Transverse colon (tissue), 4 donors: ENCODE measurements at regions not wholly inside any gene's neighbourhood (a gene's known extent, or its start where the extent isn't known, plus 50 kb on each side); places are given as distances from the start of the nearest gene placed in this dataset.
"Not testable (repeated sequence)": the region's sequence is repeated elsewhere in the genome, so short reads cannot be mapped to it uniquely, and the experiment has no call there.

Experiments
- DNase-seq: peaks from one replicate; pipeline ENCODE4 v3.0.0-alpha.2; 2019
- H3K27ac ChIP-seq, 4 donors: fragments of 200-600 bp; sonication (generic); 2 replicates each; pipeline ENCODE4 v1.5.1; 2016 to 2018; ENCODE audit warnings: inconsistent platforms in 4 of 4
- H3K27me3 ChIP-seq: fragments of 200-600 bp; sonication (generic); 2 replicates; pipeline ENCODE4 v1.5.1; 2017; ENCODE audit warnings: inconsistent platforms
- H3K36me3 ChIP-seq, 4 donors: fragments of 200-600 bp; sonication (generic); 2 replicates each; pipeline ENCODE4 v1.5.1; 2017 to 2019; ENCODE audit warnings: inconsistent platforms in 4 of 4
- H3K4me1 ChIP-seq, 4 donors: fragments of 200-600 bp; sonication (generic); 2 replicates each; pipeline ENCODE4 v1.5.1; 2017 to 2020; ENCODE audit warnings: inconsistent platforms in 4 of 4
- H3K4me3 ChIP-seq, 4 donors: fragments of 200-600 bp; sonication (generic); 1 replicate in 1 of 4; 2 replicates in 3 of 4; pipeline versions ENCODE4 v1.5.1 to v1.6.1; 2017 to 2019; ENCODE audit warnings: inconsistent platforms in 4 of 4
- H3K9me3 ChIP-seq, 2 donors: fragments of 200-600 bp; sonication (generic); 2 replicates each; pipeline ENCODE4 v1.5.1; 2017 to 2019; ENCODE audit warnings: inconsistent platforms in 2 of 2
- CTCF ChIP-seq, 5 experiments: fragments of 200-600 bp in 3 of 5; fragments of 450-650 bp in 2 of 5; sonication (generic) in 3 of 5; IDR thresholded peaks; 1 replicate in 2 of 5; 2 replicates in 3 of 5; pipeline ENCODE4 v1.5.1; 2016 to 2017; ENCODE audit warnings: antibody characterized with exemption in 5 of 5, inconsistent platforms in 3 of 5, mild to moderate bottlenecking in 2 of 5, moderate library complexity in 1 of 5
- EP300 ChIP-seq: sonication (generic); formaldehyde crosslinking; IDR thresholded peaks from one replicate; pipeline ENCODE4 v1.6.1; 2017; ENCODE audit warnings: antibody characterized with exemption, low read depth
- POLR2A ChIP-seq: fragments of 450-650 bp; IDR thresholded peaks from one replicate; pipeline ENCODE4 v1.6.1; 2016; ENCODE audit warnings: antibody characterized with exemption, mild to moderate bottlenecking, moderate library complexity
- POLR2AphosphoS5 ChIP-seq, 3 donors: sonication (generic); formaldehyde crosslinking; IDR thresholded peaks; one replicate each; pipeline ENCODE4 v1.6.1; 2016; ENCODE audit warnings: antibody characterized with exemption in 3 of 3
- WGBS, 2 donors: methylation state at CpG; one replicate each; pipeline ENCODE4 v1.1.5; 2018; ENCODE audit warnings: low coverage in 1 of 2; 5-methylcytosine and 5-hydroxymethylcytosine counted together
- in situ Hi-C, 4 donors: fragments of 200-750 bp; cut with MboI; loops; one replicate each; pipeline versions ENCODE4 v1.15.0 to v1.15.1; 2017; ENCODE audit warnings: low sequenced_read_pairs in 3 of 4, low pct_ligation_motif_present in 1 of 4, low pct_unique_long_range_greater_than_20kb in 1 of 4
- intact Hi-C: fragments of 100-400 bp; cut with DNase I; formaldehyde crosslinking; loops from one replicate; pipeline ENCODE4 v1.15.1; 2023; ENCODE audit warnings: low total_unique reads

DNA sequence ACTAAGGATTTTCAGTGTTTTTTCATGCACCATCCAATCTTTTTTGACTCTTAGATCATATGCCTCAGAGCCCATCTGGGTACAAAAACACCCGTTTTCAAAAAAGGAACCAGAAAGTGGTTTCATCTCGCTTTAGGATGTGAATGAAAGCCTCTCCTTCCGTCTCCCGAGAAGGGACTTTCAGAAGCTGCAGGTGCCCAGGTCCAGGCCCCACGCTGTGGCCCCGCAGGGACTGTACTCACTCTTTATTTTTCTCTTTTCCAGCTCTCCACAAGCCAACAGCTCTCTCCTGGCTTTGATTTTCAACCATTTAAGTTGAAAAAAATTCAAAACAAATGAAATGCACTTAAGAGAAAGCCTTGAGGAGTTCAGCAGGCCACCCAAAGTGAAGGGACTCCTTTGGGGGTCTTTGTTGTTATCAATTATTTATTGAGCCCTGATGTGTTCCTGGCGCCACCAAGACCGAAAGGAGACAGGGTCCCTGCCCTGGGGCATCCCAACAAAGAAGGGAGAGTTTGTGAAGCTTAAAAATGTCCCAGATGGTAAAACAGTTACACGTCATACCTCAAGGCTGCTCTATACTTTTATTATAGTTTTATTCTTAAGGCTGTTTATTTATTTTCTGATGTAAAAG lies 467.3 kb downstream of the PREX1 start:
- Histone ChIP-seq H3K4me3 (no peak overlapping the region), H3K9me3 (no peaks in the 10 kb centered on the region), H3K4me1 (no peaks in the 10 kb centered on the region), H3K36me3 (no peaks in the 10 kb centered on the region), H3K27me3 (no peaks in the 10 kb centered on the region), H3K27ac (peak overlapping the region in 1 of 4 donors; percentile 46)
- peak; percentile 28 for DNase-seq
- intact Hi-C loops (no loop called here), in situ Hi-C loops (no loop called here)
- WGBS, 2 donors = 50 to 55% methylated on average over 8 to 9 of the region's 9 CpGs
- no peak for TF ChIP-seq CTCF (IDR thresholded peaks at IDR 0.05)
- TF ChIP-seq POLR2A = no peak
- no peak for TF ChIP-seq POLR2AphosphoS5 (IDR thresholded peaks at IDR 0.05)
- no peak for TF ChIP-seq EP300

GRCh38 chr20:48359692-48360341 lies 468.0 kb downstream of the PREX1 start:
- WGBS, 2 donors = 28 to 47% methylated on average over 3 to 17 of the region's 17 CpGs
- no peak overlapping the region for H3K4me3 ChIP-seq
- peak; percentile 67 for DNase-seq

GRCh38 chr20:48359055-48359390 lies 468.8 kb downstream of the PREX1 start:
- in situ Hi-C loops, H3K36me3 ChIP-seq, H3K27me3 ChIP-seq, H3K4me3 ChIP-seq, H3K4me1 ChIP-seq, intact Hi-C loops, DNase-seq, H3K27ac ChIP-seq, H3K9me3 ChIP-seq: not testable (repeated sequence)
- 66 to 73% methylated on average over 3 to 8 of the region's 8 CpGs for WGBS, 2 donors

More at GRCh38 chr20:48359692-48360341, 468.0 kb downstream of the PREX1 start:
- intact Hi-C loops = no loop called here
- in situ Hi-C loops = no loop called here
- no peaks in the 10 kb centered on the region for H3K36me3 ChIP-seq
- H3K27me3 ChIP-seq = no peaks in the 10 kb centered on the region
- no peaks in the 10 kb centered on the region for H3K4me1 ChIP-seq
- peak overlapping the region in 1 of 4 donors; percentile 46 for H3K27ac ChIP-seq
- no peaks in the 10 kb centered on the region for H3K9me3 ChIP-seq
- no peak for TF ChIP-seq POLR2A

- intact Hi-C loops (no loop called here), in situ Hi-C loops (no loop called here)
- no peak for TF ChIP-seq POLR2AphosphoS5 (IDR thresholded peaks at IDR 0.05)
- TF ChIP-seq EP300 = no peak
- TF ChIP-seq POLR2A = no peak
- TF ChIP-seq CTCF (IDR thresholded peaks at IDR 0.05) = no peak
- 81 to 85% methylated on average over 9 to 11 of the region's 11 CpGs for WGBS, 2 donors
- Histone ChIP-seq H3K4me3 (no peak overlapping the region), H3K27ac (no peak overlapping the region), H3K36me3 (no peaks in the 10 kb centered on the region), H3K4me1 (no peaks in the 10 kb centered on the region), H3K9me3 (no peaks in the 10 kb centered on the region), H3K27me3 (no peaks in the 10 kb centered on the region)
- no peak for DNase-seq
Measured at GRCh38 chr20:48358176-48359054, 469.4 kb downstream of the PREX1 start.

- no peaks in the 10 kb centered on the region for H3K27me3 ChIP-seq
- no peaks in the 10 kb centered on the region for H3K36me3 ChIP-seq
- no peak overlapping the region for H3K4me3 ChIP-seq
- in situ Hi-C loops (no loop called here), intact Hi-C loops (no loop called here)
- no peak for DNase-seq
- no peaks in the 10 kb centered on the region for H3K9me3 ChIP-seq
- TF ChIP-seq EP300 = no peak
- TF ChIP-seq CTCF (IDR thresholded peaks at IDR 0.05) = no peak
- H3K4me1 ChIP-seq = no peaks in the 10 kb centered on the region
- H3K27ac ChIP-seq = no peak overlapping the region
- 90% methylated on average over 4 of the region's 4 CpGs; no CpG with 5 or more reads in 1 of the 2 donors for WGBS, 2 donors
Measured at GRCh38 chr20:48357714-48358113, 470.1 kb downstream of the PREX1 start.
